ENCODE measurements at regions not wholly inside any gene's neighbourhood (a gene's known extent, or its start where the extent isn't known, plus 50 kb on each side); places are given as distances from the start of the nearest gene placed in this dataset.

- Histone ChIP-seq H3K9me3 (ENCODE audit: control insufficient read depth in 1 of 2, low read length in 2 of 2) (no peaks in the 10 kb centered on the region), H3K27me3 (ENCODE audit: insufficient read depth, low read length) (no peaks in the 10 kb centered on the region), H3K27ac (ENCODE audit: low read depth, low read length) (no peak overlapping the region), H3K4me1 (ENCODE audit: insufficient read depth, low read length) (no peaks in the 10 kb centered on the region), H3K36me3 (ENCODE audit: insufficient read depth, low read length) (no peaks in the 10 kb centered on the region), H3K4me3 (ENCODE audit: low read length in 2 of 2) (no peak overlapping the region)
- Mint-ChIP-seq H3K4me3 (no peak overlapping the region), H3K9me3 (peaks cover 0 to 4% (median 0%) of the 10 kb centered on the region in 8 donors), H3K27ac (no peak overlapping the region), H3K4me1 (peaks cover 2 to 15% (median 4%) of the 10 kb centered on the region in 4 donors), H3K36me3 (no peaks in the 10 kb centered on the region), H3K27me3 (no peaks in the 10 kb centered on the region)
- CTCF ChIA-PET (ENCODE audit: partially characterized antibody): no interaction called here
- no peak for DNase-seq
- intact Hi-C loops (cut with micrococcal nuclease): no loop called here
- POLR2A ChIA-PET (ENCODE audit: partially characterized antibody): no interaction called here
These were observed 280.0 kb upstream of the RASGEF1B start for GRCh38 chr4:81751531-81752289.

DNA sequence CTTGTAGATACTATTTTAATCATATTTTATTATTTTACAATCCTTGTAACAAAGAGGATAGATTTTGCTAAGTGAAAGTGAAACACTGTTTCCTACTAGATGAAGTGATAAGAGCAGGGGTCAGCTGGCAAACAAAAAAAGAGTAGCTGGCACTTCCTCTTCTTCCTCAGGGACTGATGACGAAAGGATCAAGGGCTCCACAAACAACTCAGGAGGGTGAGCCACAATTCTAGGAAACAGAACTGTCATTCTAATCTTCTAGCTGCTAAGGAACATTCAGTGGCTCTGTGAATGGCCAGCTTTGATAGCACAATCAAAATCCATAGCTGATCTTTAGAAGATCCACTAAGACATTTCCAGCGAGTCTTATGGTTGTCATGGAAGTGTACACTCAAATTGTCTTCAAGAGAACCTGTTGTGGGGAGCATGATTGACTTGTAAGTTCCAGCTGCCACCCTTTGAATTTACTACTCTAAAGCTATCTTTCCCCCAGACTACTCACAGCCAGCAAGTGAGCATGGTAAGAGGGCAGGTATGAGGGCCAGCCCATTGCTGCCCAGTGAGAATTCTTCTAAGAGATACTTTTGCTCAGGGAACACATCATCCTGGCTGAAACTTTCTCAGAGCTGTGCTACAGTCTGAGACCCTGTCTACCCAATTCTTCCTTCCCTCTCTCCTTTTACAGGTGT, 275.7 kb upstream of the RASGEF1B start:
- no peak overlapping the region for H3K4me3 ChIP-seq (ENCODE audit: low read length in 2 of 2)
- DNase-seq: no peak
- no peaks in the 10 kb centered on the region for H3K36me3 ChIP-seq (ENCODE audit: insufficient read depth, low read length)
- H3K4me1 ChIP-seq (ENCODE audit: insufficient read depth, low read length): no peaks in the 10 kb centered on the region
- H3K4me1 Mint-ChIP-seq: peaks cover 2 to 9% (median 4%) of the 10 kb centered on the region in 4 donors
- H3K27ac ChIP-seq (ENCODE audit: low read depth, low read length): no peak overlapping the region
- ChIA-PET CTCF (ENCODE audit: partially characterized antibody) (interaction anchor here (0.9 kb wide), 1 partner anchor 280 kb away, joined by 3 read pairs; no protein-coding TSS in a partner anchor), POLR2A (ENCODE audit: partially characterized antibody) (no interaction called here)
- peak overlapping the region in 1 of 8 donors; percentile 9 for H3K4me3 Mint-ChIP-seq
- H3K27me3 ChIP-seq (ENCODE audit: insufficient read depth, low read length): no peaks in the 10 kb centered on the region
- H3K27me3 Mint-ChIP-seq: no peaks in the 10 kb centered on the region
- peak overlapping the region in 2 of 7 donors; percentile 15 to 26 for H3K27ac Mint-ChIP-seq
- H3K9me3 ChIP-seq (ENCODE audit: control insufficient read depth in 1 of 2, low read length in 2 of 2): no peaks in the 10 kb centered on the region
- intact Hi-C loops (cut with micrococcal nuclease): no loop called here
- H3K36me3 Mint-ChIP-seq: no peaks in the 10 kb centered on the region
- H3K9me3 Mint-ChIP-seq: peaks cover 0 to 4% (median 0%) of the 10 kb centered on the region in 8 donors

GRCh38 chr4:81746773-81747172, 275.1 kb upstream of the RASGEF1B start:
- ChIA-PET POLR2A (ENCODE audit: partially characterized antibody) (no interaction called here), CTCF (ENCODE audit: partially characterized antibody) (interaction anchor here (0.9 kb wide), 1 partner anchor 279 kb away, joined by 3 read pairs; no protein-coding TSS in a partner anchor)
- no peak for DNase-seq
- no peaks in the 10 kb centered on the region for H3K9me3 ChIP-seq (ENCODE audit: control insufficient read depth in 1 of 2, low read length in 2 of 2)
- no peaks in the 10 kb centered on the region for H3K4me1 ChIP-seq (ENCODE audit: insufficient read depth, low read length)
- Mint-ChIP-seq H3K9me3 (peaks cover 0 to 4% (median 0%) of the 10 kb centered on the region in 8 donors), H3K4me1 (peaks cover 2 to 9% (median 4%) of the 10 kb centered on the region in 4 donors), H3K27ac (no peak overlapping the region), H3K27me3 (no peaks in the 10 kb centered on the region), H3K4me3 (no peak overlapping the region), H3K36me3 (no peaks in the 10 kb centered on the region)
- no peak overlapping the region for H3K4me3 ChIP-seq (ENCODE audit: low read length in 2 of 2)
- no peaks in the 10 kb centered on the region for H3K36me3 ChIP-seq (ENCODE audit: insufficient read depth, low read length)
- H3K27me3 ChIP-seq (ENCODE audit: insufficient read depth, low read length): no peaks in the 10 kb centered on the region
- H3K27ac ChIP-seq (ENCODE audit: low read depth, low read length): no peak overlapping the region
- intact Hi-C loops (cut with micrococcal nuclease): no loop called here

DNA sequence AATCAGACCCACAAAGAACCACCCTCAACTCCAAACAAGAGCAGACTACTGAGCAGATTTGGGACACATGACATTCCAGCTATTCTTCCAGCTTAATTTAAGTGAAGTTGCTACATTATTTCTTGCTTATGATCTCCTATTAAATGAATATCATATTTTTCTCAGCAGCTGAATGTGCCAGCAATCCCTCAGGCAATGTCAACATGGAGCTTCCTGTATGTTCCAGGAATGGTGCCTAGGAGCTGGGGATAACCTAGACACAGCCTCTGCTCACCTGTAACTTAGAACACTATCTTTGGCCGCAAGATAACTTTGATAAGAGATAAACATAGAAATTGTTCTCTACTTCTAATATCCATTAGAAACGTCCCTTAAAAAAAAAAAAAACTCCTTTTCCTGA, 274.4 kb upstream of the RASGEF1B start:
- no peak overlapping the region for H3K27ac ChIP-seq (ENCODE audit: low read depth, low read length)
- no peaks in the 10 kb centered on the region for H3K36me3 ChIP-seq (ENCODE audit: insufficient read depth, low read length)
- H3K4me3 ChIP-seq (ENCODE audit: low read length in 2 of 2): no peak overlapping the region
- no peak overlapping the region for H3K27ac Mint-ChIP-seq
- peaks cover 0 to 4% (median 0%) of the 10 kb centered on the region in 8 donors for H3K9me3 Mint-ChIP-seq
- peaks cover 2 to 9% (median 4%) of the 10 kb centered on the region in 4 donors for H3K4me1 Mint-ChIP-seq
- no peaks in the 10 kb centered on the region for H3K27me3 Mint-ChIP-seq
- DNase-seq: no peak
- H3K27me3 ChIP-seq (ENCODE audit: insufficient read depth, low read length): no peaks in the 10 kb centered on the region
- H3K36me3 Mint-ChIP-seq: no peaks in the 10 kb centered on the region
- CTCF ChIA-PET (ENCODE audit: partially characterized antibody): no interaction called here
- H3K9me3 ChIP-seq (ENCODE audit: control insufficient read depth in 1 of 2, low read length in 2 of 2): no peaks in the 10 kb centered on the region
- intact Hi-C loops (cut with micrococcal nuclease): no loop called here
- no peaks in the 10 kb centered on the region for H3K4me1 ChIP-seq (ENCODE audit: insufficient read depth, low read length)
- POLR2A ChIA-PET (ENCODE audit: partially characterized antibody): no interaction called here
- H3K4me3 Mint-ChIP-seq: no peak overlapping the region

DNA sequence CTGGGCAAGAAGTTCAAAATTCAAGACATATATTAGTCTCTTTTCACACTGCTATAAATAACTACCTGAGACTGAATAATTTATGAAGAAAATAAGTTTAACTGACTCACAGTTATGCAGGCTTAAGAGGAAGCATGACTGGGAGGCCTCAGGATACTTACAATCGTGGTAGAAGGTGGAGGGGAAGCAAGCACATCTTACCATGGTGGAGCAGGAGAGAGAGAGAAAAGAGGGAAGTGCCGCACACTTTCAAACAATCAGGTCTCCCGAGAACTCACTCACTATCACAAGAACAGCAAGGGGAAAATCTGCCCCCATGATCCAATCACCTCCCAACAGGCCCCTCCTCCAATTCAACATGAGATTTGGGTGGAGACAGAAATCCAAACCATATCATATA, 273.3 kb upstream of the RASGEF1B start:
- Mint-ChIP-seq H3K9me3 (peaks cover 0 to 4% (median 0%) of the 10 kb centered on the region in 8 donors), H3K36me3 (no peaks in the 10 kb centered on the region), H3K27ac (no peak overlapping the region), H3K4me3 (no peak overlapping the region), H3K4me1 (peaks cover 2 to 9% (median 4%) of the 10 kb centered on the region in 4 donors), H3K27me3 (no peaks in the 10 kb centered on the region)
- H3K27me3 ChIP-seq (ENCODE audit: insufficient read depth, low read length): no peaks in the 10 kb centered on the region
- no peaks in the 10 kb centered on the region for H3K36me3 ChIP-seq (ENCODE audit: insufficient read depth, low read length)
- no peaks in the 10 kb centered on the region for H3K4me1 ChIP-seq (ENCODE audit: insufficient read depth, low read length)
- intact Hi-C loops (cut with micrococcal nuclease): no loop called here
- no peak overlapping the region for H3K27ac ChIP-seq (ENCODE audit: low read depth, low read length)
- ChIA-PET POLR2A (ENCODE audit: partially characterized antibody) (no interaction called here), CTCF (ENCODE audit: partially characterized antibody) (no interaction called here)
- no peaks in the 10 kb centered on the region for H3K9me3 ChIP-seq (ENCODE audit: control insufficient read depth in 1 of 2, low read length in 2 of 2)
- DNase-seq: no peak
- no peak overlapping the region for H3K4me3 ChIP-seq (ENCODE audit: low read length in 2 of 2)

- Histone ChIP-seq H3K27ac (ENCODE audit: low read depth, low read length) (no peak overlapping the region), H3K4me3 (ENCODE audit: low read length in 2 of 2) (no peak overlapping the region), H3K36me3 (ENCODE audit: insufficient read depth, low read length) (no peaks in the 10 kb centered on the region), H3K4me1 (ENCODE audit: insufficient read depth, low read length) (no peaks in the 10 kb centered on the region), H3K9me3 (ENCODE audit: control insufficient read depth in 1 of 2, low read length in 2 of 2) (no peaks in the 10 kb centered on the region), H3K27me3 (ENCODE audit: insufficient read depth, low read length) (no peaks in the 10 kb centered on the region)
- no peaks in the 10 kb centered on the region for H3K27me3 Mint-ChIP-seq
- ChIA-PET POLR2A (ENCODE audit: partially characterized antibody) (no interaction called here), CTCF (ENCODE audit: partially characterized antibody) (no interaction called here)
- intact Hi-C loops (cut with micrococcal nuclease): no loop called here
- peaks cover 2 to 9% (median 4%) of the 10 kb centered on the region in 4 donors for H3K4me1 Mint-ChIP-seq
- no peak for DNase-seq
- peaks cover 0 to 4% (median 0%) of the 10 kb centered on the region in 8 donors for H3K9me3 Mint-ChIP-seq
- no peak overlapping the region for H3K27ac Mint-ChIP-seq
- no peak overlapping the region for H3K4me3 Mint-ChIP-seq
- H3K36me3 Mint-ChIP-seq: no peaks in the 10 kb centered on the region
These were observed 272.2 kb upstream of the RASGEF1B start for GRCh38 chr4:81743731-81744435.

DNA sequence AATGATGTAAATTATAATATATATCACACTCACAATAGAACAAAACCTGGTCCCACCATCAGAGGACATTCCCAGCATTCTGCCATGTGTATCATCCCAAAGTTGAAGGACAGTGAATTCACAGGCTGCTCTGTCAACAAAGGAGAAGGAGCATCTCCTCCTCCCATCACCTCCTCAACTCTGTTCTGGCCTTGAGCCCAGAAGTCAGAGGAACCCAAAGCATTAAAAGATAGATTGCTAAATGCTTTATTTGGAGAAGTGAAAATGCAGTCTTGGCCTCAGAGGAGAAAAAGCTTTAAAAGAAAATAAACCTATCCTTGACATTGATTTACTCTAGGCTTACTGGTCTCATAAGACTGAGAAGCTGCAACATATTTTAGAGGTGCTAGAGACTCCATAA, 268.8 kb upstream of the RASGEF1B start:
- peaks cover 0 to 2% of the 10 kb centered on the region in 2 donors for H3K27me3 Mint-ChIP-seq
- H3K27ac ChIP-seq (ENCODE audit: low read depth, low read length): no peak overlapping the region
- intact Hi-C loops (cut with micrococcal nuclease): no loop called here
- ChIA-PET POLR2A (ENCODE audit: partially characterized antibody) (no interaction called here), CTCF (ENCODE audit: partially characterized antibody) (no interaction called here)
- no peak overlapping the region for H3K4me3 Mint-ChIP-seq
- H3K9me3 Mint-ChIP-seq: no peaks in the 10 kb centered on the region
- no peaks in the 10 kb centered on the region for H3K4me1 ChIP-seq (ENCODE audit: insufficient read depth, low read length)
- H3K36me3 ChIP-seq (ENCODE audit: insufficient read depth, low read length): no peaks in the 10 kb centered on the region
- H3K9me3 ChIP-seq (ENCODE audit: control insufficient read depth in 1 of 2, low read length in 2 of 2): no peaks in the 10 kb centered on the region
- H3K4me1 Mint-ChIP-seq: peaks cover 0 to 2% (median 0%) of the 10 kb centered on the region in 4 donors
- H3K27me3 ChIP-seq (ENCODE audit: insufficient read depth, low read length): no peaks in the 10 kb centered on the region
- no peak for DNase-seq
- H3K36me3 Mint-ChIP-seq: no peaks in the 10 kb centered on the region
- no peak overlapping the region for H3K4me3 ChIP-seq (ENCODE audit: low read length in 2 of 2)
- no peak overlapping the region for H3K27ac Mint-ChIP-seq
